ENCODE measurements at regions not wholly inside any gene's neighbourhood (a gene's known extent, or its start where the extent isn't known, plus 50 kb on each side); places are given as distances from the start of the nearest gene placed in this dataset.
"Not testable (repeated sequence)": the region's sequence is repeated elsewhere in the genome, so short reads cannot be mapped to it uniquely, and the experiment has no call there.

DNA sequence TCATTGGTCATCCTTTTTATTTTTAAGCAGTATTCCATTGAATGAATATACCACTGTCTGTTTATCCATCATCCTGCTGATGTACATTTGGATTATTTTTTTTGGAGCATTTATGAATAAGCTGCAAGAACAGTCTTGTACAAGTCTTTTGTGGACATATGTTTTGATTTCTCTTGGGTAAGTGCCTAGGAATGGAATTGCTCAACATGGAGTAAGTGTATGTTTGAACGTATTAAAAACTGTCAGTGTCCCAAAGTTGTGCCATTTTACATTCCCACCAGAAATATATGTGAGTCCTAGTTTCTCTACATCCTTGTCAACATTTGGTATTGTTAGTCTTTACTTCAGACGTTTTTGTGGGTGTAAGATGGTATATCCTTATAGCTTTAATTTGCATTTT lies 287.0 kb upstream of the POF1B start (continued):
- TF ChIP-seq, protein P1, sequence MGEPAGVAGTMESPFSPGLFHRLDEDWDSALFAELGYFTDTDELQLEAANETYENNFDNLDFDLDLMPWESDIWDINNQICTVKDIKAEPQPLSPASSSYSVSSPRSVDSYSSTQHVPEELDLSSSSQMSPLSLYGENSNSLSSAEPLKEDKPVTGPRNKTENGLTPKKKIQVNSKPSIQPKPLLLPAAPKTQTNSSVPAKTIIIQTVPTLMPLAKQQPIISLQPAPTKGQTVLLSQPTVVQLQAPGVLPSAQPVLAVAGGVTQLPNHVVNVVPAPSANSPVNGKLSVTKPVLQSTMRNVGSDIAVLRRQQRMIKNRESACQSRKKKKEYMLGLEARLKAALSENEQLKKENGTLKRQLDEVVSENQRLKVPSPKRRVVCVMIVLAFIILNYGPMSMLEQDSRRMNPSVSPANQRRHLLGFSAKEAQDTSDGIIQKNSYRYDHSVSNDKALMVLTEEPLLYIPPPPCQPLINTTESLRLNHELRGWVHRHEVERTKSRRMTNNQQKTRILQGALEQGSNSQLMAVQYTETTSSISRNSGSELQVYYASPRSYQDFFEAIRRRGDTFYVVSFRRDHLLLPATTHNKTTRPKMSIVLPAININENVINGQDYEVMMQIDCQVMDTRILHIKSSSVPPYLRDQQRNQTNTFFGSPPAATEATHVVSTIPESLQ (CRISPR knock-in tag; IDR thresholded peaks at IDR 0.05) = no peak
- TF ChIP-seq IRF2 (CRISPR knock-in tag; IDR thresholded peaks at IDR 0.05; ENCODE audit: borderline replicate concordance, low read depth) = no peak
- TF ChIP-seq, protein P2, sequence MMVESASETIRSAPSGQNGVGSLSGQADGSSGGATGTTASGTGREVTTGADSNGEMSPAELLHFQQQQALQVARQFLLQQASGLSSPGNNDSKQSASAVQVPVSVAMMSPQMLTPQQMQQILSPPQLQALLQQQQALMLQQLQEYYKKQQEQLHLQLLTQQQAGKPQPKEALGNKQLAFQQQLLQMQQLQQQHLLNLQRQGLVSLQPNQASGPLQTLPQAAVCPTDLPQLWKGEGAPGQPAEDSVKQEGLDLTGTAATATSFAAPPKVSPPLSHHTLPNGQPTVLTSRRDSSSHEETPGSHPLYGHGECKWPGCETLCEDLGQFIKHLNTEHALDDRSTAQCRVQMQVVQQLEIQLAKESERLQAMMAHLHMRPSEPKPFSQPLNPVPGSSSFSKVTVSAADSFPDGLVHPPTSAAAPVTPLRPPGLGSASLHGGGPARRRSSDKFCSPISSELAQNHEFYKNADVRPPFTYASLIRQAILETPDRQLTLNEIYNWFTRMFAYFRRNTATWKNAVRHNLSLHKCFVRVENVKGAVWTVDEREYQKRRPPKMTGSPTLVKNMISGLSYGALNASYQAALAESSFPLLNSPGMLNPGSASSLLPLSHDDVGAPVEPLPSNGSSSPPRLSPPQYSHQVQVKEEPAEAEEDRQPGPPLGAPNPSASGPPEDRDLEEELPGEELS (CRISPR knock-in tag; IDR thresholded peaks at IDR 0.05) = no peak
- no peak for TF ChIP-seq NFYB (CRISPR knock-in tag; conservative IDR thresholded peaks at IDR 0.05; ENCODE audit: low read depth)

DNA sequence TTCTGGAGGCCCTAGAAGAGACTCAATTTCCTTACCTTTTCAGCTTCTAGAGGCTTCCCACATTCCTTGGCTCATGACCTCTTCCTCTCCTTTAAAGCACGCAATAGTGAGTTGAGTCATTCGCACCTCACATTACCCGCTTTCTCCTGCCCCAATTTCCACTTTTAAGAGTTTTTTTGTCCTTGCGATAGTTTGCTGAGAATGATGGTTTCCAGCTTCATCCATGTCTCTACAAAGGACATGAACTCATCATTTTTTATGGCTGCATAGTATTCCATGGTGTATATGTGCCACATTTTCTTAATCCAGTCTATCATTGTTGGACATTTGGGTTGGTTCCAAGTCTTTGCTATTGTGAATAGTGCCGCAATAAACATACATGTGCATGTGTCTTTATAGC lies 284.5 kb upstream of the POF1B start:
- not testable (repeated sequence) for H3K4me1 Mint-ChIP-seq

DNA sequence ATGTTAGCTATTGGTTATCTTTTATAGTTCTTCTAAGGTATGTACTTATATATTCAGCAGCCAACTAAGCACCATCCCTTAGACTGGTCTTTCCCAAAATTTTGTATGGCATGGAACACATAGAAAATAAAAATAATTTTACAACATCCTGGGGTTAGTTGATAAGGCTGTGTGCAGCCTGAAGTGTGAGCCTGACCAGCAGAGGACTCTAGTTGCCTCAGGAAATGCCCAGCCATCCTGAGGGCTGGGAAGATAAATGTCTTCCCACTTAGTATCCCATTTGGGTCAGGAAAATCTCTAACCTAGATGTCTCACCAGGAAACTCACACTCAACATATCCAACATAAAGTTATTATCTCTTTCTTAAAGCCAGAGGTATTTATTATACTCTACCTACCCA lies 251.4 kb upstream of the POF1B start:
- Mint-ChIP-seq H3K9me3 (0 out of 2 replicates have a peak, but pooled peaks cover 4% of the 10 kb centered on the region), H3K27ac (no peak overlapping the region), H3K27me3 (ENCODE audit: low read depth) (peaks cover 4% of the 10 kb centered on the region), H3K4me1 (peaks cover 19% of the 10 kb centered on the region), H3K36me3 (peaks cover 4% of the 10 kb centered on the region; the same call in 1 of the 2 replicates), H3K4me3 (no peak overlapping the region)
- CTCF ChIA-PET = interaction anchor here (2.2 kb wide), 1 partner anchor 11 kb away, joined by 5 read pairs; no protein-coding TSS in a partner anchor
- DNase-seq (ENCODE audit: low spot score) (no peak), ATAC-seq (peak; percentile 66; the same call in 1 of the 2 replicates)
- POLR2A ChIA-PET = no interaction called here
- no peak for TF ChIP-seq TCF7 (CRISPR knock-in tag; IDR thresholded peaks at IDR 0.05; ENCODE audit: low read depth)
- TF ChIP-seq NR2C2 (CRISPR knock-in tag; IDR thresholded peaks at IDR 0.05) = no peak
- TF ChIP-seq ZNF121 (CRISPR knock-in tag; IDR thresholded peaks at IDR 0.05) = no peak
- TF ChIP-seq, protein P3, sequence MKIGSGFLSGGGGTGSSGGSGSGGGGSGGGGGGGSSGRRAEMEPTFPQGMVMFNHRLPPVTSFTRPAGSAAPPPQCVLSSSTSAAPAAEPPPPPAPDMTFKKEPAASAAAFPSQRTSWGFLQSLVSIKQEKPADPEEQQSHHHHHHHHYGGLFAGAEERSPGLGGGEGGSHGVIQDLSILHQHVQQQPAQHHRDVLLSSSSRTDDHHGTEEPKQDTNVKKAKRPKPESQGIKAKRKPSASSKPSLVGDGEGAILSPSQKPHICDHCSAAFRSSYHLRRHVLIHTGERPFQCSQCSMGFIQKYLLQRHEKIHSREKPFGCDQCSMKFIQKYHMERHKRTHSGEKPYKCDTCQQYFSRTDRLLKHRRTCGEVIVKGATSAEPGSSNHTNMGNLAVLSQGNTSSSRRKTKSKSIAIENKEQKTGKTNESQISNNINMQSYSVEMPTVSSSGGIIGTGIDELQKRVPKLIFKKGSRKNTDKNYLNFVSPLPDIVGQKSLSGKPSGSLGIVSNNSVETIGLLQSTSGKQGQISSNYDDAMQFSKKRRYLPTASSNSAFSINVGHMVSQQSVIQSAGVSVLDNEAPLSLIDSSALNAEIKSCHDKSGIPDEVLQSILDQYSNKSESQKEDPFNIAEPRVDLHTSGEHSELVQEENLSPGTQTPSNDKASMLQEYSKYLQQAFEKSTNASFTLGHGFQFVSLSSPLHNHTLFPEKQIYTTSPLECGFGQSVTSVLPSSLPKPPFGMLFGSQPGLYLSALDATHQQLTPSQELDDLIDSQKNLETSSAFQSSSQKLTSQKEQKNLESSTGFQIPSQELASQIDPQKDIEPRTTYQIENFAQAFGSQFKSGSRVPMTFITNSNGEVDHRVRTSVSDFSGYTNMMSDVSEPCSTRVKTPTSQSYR (CRISPR knock-in tag; IDR thresholded peaks at IDR 0.05) = no peak
- TF ChIP-seq ZBTB21 (CRISPR knock-in tag; IDR thresholded peaks at IDR 0.05; ENCODE audit: borderline replicate concordance) = no peak
- TF ChIP-seq, protein P4, sequence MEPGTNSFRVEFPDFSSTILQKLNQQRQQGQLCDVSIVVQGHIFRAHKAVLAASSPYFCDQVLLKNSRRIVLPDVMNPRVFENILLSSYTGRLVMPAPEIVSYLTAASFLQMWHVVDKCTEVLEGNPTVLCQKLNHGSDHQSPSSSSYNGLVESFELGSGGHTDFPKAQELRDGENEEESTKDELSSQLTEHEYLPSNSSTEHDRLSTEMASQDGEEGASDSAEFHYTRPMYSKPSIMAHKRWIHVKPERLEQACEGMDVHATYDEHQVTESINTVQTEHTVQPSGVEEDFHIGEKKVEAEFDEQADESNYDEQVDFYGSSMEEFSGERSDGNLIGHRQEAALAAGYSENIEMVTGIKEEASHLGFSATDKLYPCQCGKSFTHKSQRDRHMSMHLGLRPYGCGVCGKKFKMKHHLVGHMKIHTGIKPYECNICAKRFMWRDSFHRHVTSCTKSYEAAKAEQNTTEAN (CRISPR knock-in tag; IDR thresholded peaks at IDR 0.05) = no peak
- TF ChIP-seq FOXJ3 (CRISPR knock-in tag; IDR thresholded peaks at IDR 0.05; ENCODE audit: borderline replicate concordance) = no peak
- no peak for TF ChIP-seq GRHL2 (CRISPR knock-in tag; IDR thresholded peaks at IDR 0.05; ENCODE audit: insufficient replicate concordance, severe bottlenecking)
- TF ChIP-seq, protein P5, sequence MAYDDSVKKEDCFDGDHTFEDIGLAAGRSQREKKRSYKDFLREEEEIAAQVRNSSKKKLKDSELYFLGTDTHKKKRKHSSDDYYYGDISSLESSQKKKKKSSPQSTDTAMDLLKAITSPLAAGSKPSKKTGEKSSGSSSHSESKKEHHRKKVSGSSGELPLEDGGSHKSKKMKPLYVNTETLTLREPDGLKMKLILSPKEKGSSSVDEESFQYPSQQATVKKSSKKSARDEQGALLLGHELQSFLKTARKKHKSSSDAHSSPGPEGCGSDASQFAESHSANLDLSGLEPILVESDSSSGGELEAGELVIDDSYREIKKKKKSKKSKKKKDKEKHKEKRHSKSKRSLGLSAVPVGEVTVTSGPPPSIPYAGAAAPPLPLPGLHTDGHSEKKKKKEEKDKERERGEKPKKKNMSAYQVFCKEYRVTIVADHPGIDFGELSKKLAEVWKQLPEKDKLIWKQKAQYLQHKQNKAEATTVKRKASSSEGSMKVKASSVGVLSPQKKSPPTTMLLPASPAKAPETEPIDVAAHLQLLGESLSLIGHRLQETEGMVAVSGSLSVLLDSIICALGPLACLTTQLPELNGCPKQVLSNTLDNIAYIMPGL (CRISPR knock-in tag; IDR thresholded peaks at IDR 0.05) = no peak
- no peak for TF ChIP-seq SMAD4 (CRISPR knock-in tag; IDR thresholded peaks at IDR 0.05)

More for the DNA sequence above, 284.5 kb upstream of the POF1B start:
- H3K36me3 Mint-ChIP-seq; H3K9me3 Mint-ChIP-seq; POLR2A ChIA-PET; ATAC-seq; DNase-seq (ENCODE audit: low spot score); H3K27me3 Mint-ChIP-seq (ENCODE audit: low read depth); H3K27ac Mint-ChIP-seq; H3K4me3 Mint-ChIP-seq; CTCF ChIA-PET: not testable (repeated sequence)

Data from WTC11 (cell line).